H54 (cell line): ENCODE measurements at regions not wholly inside any gene's neighbourhood (a gene's known extent, or its start where the extent isn't known, plus 50 kb on each side); places are given as distances from the start of the nearest gene placed in this dataset.

ENCODE experiments used
- DNase-seq: peaks from one replicate; pipeline ENCODE4 v3.0.0; 2011; ENCODE audit warnings: low spot score, mixed read lengths; ENCODE audit not compliant: insufficient read length
- FAIRE-seq: peaks from 3 replicates; lab custom pipeline; 2011; peaks lifted over from hg19 to GRCh38; lab: Jason Lieb, UNC
- POLR2A ChIP-seq: IDR thresholded peaks from 2 replicates; pipeline ENCODE4 v1.6.1; 2011; ENCODE audit warnings: low read depth, mild to moderate bottlenecking, low read length

- FAIRE-seq (no peak), DNase-seq (no peak)
- TF ChIP-seq POLR2A, result no peak
Observed at GRCh38 chr1:213749558-213749957, 238.2 kb upstream of the PROX1 start.

- DNase-seq (no peak), FAIRE-seq (no peak)
- TF ChIP-seq POLR2A, result no peak
Observed at GRCh38 chr1:213750231-213751063, 237.3 kb upstream of the PROX1 start.

DNA sequence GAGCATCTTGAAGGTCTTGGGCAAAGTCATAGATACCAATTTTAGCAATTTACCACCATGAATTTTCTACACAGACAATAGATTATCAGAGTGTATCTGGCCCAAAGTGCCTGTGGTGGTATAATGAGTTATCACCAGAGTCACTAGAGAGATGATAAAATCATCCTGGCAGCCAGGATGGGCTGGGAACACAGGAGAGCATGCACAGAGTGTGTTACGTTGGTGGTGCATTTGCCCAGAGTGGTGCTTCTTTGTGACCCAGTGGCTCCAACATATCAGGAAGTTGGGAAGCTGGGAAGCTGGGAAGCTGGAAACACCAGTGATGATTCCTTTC is 236.7 kb upstream of the PROX1 start:
- FAIRE-seq (no peak), DNase-seq (no peak)
- no peak for TF ChIP-seq POLR2A

DNA sequence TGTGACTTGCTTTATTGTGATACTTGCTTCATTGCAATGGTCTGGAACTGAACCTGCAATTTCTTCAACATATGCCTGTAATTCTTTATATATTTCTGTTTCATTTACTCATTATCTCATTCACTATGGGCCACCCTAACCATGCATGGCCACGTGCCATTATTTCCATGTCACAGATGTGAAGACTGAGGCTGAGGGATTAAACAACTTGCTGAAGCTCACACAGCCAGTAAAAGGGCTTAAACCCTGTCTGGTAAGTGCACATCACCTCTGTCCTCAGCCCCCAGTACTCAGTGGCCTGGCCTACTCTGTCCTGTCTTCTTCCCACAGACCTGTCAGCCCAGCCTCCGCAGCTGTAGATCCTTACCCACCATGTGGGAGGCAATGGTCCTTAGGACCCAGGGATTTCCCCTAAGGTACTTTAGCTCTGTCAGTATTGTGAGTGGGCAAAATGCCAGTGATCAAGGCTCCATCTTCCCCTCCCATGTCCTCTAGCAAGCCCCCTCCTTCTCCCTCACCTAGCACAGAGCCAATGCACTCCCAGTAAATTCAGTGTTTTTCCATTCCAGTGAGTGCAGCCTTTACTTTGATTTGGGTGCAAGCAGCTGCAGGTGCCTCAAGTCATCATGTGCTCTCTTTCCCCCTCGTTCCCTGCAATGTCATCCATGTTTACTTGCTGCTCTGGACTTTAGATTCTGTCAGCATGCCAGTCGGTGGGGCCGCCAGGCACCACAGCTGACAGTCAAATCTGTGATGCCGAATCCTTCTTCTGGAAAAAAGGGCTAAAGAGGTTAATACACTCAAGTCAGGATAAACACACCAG is 228.2 kb upstream of the PROX1 start:
- TF ChIP-seq POLR2A, result no peak
- FAIRE-seq, result no peak
- no peak for DNase-seq

GRCh38 chr1:213761845-213762407 is 225.8 kb upstream of the PROX1 start:
- FAIRE-seq (no peak), DNase-seq (no peak)
- no peak for TF ChIP-seq POLR2A

- DNase-seq (no peak), FAIRE-seq (no peak)
- TF ChIP-seq POLR2A, result no peak
Observed at GRCh38 chr1:213767683-213768082, 220.1 kb upstream of the PROX1 start.

DNA sequence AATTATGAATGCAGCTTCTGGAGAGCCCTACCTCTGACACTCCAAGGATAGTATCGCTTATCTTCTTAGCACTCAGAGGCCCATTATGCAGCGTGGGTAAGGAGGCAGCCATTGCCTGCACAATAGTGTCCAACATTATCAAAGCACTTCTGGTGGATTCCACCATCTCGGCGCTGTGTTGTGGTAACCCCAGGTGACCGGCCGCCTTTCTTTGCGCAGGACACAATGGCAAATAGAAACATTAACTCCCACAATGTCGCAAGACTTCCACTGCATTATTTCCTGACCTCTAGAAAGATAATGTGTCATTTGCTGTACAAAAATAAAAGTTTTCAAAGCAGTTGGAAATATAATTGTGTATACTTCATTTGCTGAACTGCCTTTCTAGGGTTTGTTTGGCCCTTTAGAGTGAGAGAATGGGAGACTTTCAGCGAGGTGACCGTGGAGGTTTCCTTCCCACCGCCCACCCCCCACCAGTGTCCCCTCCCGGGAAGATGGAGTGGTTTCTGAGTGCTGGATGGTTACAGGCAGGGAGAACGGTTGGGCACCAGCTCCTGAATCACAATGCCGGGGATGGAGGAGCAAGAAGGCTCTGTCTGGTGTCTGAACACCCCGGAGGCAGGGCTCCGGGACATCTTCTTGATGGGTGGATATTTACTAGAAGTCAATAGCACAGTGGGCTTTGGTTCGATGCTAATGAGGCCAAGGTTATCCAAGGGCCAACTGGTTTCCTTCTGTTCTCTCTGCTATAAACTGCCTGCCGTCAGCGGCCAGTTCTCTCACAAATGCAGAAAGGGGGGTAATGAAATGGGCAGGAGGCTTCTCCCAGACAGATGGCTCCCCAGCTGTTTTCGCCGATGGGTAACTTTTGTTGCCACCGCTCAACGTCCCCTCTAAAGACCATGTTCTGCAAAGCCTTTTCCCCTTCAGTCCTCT is 215.4 kb upstream of the PROX1 start:
- TF ChIP-seq POLR2A, result no peak
- FAIRE-seq (no peak), DNase-seq (no peak)

DNA sequence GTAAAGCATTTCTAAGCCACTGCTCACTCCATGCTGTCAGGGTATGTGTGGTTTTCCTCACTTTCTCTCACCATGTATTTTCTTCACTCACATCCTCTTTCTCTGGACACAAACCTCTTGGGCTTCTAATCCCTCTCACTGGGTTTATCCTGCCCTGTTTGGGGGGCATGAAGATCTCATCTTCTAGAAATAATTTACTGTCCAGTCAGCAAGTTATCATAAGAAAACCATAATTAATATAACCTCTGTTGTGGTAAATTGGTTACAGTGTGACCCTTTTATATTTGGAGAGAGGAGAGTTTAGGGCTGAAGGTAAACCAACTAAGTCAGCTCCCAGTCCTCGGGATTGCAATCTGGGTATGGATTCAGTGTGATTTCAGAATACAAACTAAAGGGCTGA is 213.8 kb upstream of the PROX1 start:
- DNase-seq, result no peak
- FAIRE-seq, result no peak
- TF ChIP-seq POLR2A, result no peak

DNA sequence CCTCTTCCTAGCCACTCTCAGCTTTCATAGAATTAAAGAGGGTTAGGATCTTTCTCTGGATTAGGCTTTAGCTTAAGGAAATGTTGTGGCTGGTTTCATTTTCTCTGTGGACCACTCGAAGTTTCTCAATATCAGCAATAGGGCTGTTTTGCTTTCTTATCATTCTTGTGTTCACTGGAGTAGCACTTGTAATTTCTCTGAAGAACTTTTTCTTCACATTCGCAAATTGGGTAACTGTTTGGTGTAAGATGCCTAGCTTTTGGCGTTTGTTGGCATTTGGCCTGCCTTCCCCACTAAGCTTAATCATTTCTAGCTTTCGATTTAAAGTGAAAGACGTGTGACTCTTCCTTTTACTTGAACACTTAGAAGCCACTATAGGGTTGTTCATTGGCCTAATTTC is 210.8 kb upstream of the PROX1 start:
- DNase-seq (no peak), FAIRE-seq (no peak)
- TF ChIP-seq POLR2A, result no peak

- FAIRE-seq (no peak), DNase-seq (no peak)
- TF ChIP-seq POLR2A, result no peak
Observed at GRCh38 chr1:213779228-213779627, 208.5 kb upstream of the PROX1 start.

DNA sequence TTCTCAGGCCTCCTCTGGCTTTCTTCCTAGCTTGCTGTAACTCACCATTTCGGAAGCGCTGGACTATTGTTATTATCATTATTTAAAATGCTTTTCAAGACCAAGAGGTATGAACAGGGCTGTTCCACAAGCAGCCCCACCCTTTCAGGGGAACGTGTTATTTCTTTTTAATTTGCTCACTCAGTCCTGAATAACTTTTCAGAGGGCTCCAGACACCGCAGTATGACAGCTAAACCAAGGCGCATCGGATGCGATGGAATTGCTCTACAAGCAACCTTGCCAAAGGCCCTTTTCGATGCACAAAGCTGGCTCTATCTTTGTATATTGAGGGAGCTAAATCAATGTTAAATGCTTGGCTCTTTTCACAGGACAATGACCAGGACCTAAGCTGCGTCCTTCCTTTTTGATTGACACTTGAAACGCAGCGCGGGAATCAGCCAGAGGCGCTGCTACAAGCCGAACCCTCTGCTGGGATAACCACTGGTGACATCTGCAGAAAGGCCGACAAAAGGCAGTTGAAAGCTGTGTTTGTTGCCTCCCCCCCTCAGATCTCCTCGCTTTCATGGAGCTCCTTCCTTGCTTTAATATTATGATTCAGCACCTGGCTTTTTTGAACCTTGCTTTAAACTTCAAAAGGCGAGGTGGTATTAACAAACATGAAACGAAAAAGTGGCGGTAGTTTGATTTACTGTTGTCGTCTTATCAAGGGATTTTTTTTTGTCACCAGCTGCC is 204.7 kb upstream of the PROX1 start:
- TF ChIP-seq POLR2A, result no peak
- DNase-seq (no peak), FAIRE-seq (no peak)

DNA sequence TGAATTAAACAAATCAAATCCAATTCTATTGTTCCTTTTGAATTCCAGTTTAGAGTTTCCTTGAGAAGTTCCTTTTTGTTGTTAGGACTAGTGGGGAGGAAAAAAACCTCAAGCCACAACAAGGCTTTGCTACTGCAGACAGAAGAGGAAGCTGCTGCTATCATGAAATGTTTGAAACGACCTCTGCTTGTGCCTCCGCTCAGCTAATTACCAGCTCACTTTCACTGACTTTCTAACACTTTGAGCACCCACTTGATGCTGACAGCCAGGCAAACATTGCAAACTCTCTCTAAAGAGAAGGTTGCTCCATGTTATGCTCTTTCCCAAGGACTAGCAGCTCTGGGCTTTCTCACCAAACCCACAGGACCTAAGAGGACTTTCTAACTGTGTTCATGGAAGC is 203.9 kb upstream of the PROX1 start:
- FAIRE-seq (no peak), DNase-seq (no peak)
- TF ChIP-seq POLR2A, result no peak

- no peak for DNase-seq
- TF ChIP-seq POLR2A, result no peak
- FAIRE-seq, result no peak
Observed at GRCh38 chr1:213786683-213787082, 201.1 kb upstream of the PROX1 start.

GRCh38 chr1:213790565-213790964 is 197.2 kb upstream of the PROX1 start:
- no peak for FAIRE-seq
- no peak for DNase-seq
- TF ChIP-seq POLR2A, result no peak
